ENCODE measurements at regions not wholly inside any gene's neighbourhood (a gene's known extent, or its start where the extent isn't known, plus 50 kb on each side); places are given as distances from the start of the nearest gene placed in this dataset.
"Not testable (repeated sequence)": the region's sequence is repeated elsewhere in the genome, so short reads cannot be mapped to it uniquely, and the experiment has no call there.

GRCh38 chr3:18625085-18625484 lies 199.9 kb upstream of the SATB1 start:
- DNase-seq (ENCODE audit: low read depth) = no peak

GRCh38 chr3:18623220-18623619 lies 198.1 kb upstream of the SATB1 start:
- DNase-seq (ENCODE audit: low read depth) = no peak

- DNase-seq (ENCODE audit: low read depth) = no peak
Observed at GRCh38 chr3:18618723-18619122, 193.6 kb upstream of the SATB1 start.

GRCh38 chr3:18611991-18612390 lies 186.9 kb upstream of the SATB1 start:
- no peak for DNase-seq (ENCODE audit: low read depth)

GRCh38 chr3:18609187-18609586 lies 184.0 kb upstream of the SATB1 start:
- no peak for DNase-seq (ENCODE audit: low read depth)

- DNase-seq (ENCODE audit: low read depth) = no peak
Observed at GRCh38 chr3:18597919-18598318, 172.8 kb upstream of the SATB1 start.

GRCh38 chr3:18593231-18593630 lies 168.1 kb upstream of the SATB1 start:
- DNase-seq (ENCODE audit: low read depth) = no peak

GRCh38 chr3:18591120-18591519 lies 166.0 kb upstream of the SATB1 start:
- DNase-seq (ENCODE audit: low read depth) = no peak

- DNase-seq (ENCODE audit: low read depth) = peak; percentile 29
Observed at GRCh38 chr3:18586076-18586475, 160.9 kb upstream of the SATB1 start.

- no peak for DNase-seq (ENCODE audit: low read depth)
Observed at GRCh38 chr3:18585004-18585968, 160.1 kb upstream of the SATB1 start.

- DNase-seq (ENCODE audit: low read depth) = no peak
Observed at GRCh38 chr3:18580268-18580667, 155.1 kb upstream of the SATB1 start.

GRCh38 chr3:18579661-18580060 lies 154.5 kb upstream of the SATB1 start:
- DNase-seq (ENCODE audit: low read depth) = no peak

- DNase-seq (ENCODE audit: low read depth) = no peak
Observed at GRCh38 chr3:18575573-18575972, 150.4 kb upstream of the SATB1 start.

GRCh38 chr3:18572809-18573208 lies 147.7 kb upstream of the SATB1 start:
- DNase-seq (ENCODE audit: low read depth) = no peak

GRCh38 chr3:18567293-18567692 lies 142.2 kb upstream of the SATB1 start:
- DNase-seq (ENCODE audit: low read depth) = no peak

GRCh38 chr3:18562364-18563154 lies 137.4 kb upstream of the SATB1 start:
- no peak for DNase-seq (ENCODE audit: low read depth)

- DNase-seq (ENCODE audit: low read depth) = peak; percentile 36
Observed at GRCh38 chr3:18559331-18559842, 134.2 kb upstream of the SATB1 start.

GRCh38 chr3:18558507-18558906 lies 133.4 kb upstream of the SATB1 start:
- no peak for DNase-seq (ENCODE audit: low read depth)

- no peak for DNase-seq (ENCODE audit: low read depth)
Observed at GRCh38 chr3:18557216-18557615, 132.1 kb upstream of the SATB1 start.

GRCh38 chr3:18556503-18557135 lies 131.5 kb upstream of the SATB1 start:
- peak; percentile 2 for DNase-seq (ENCODE audit: low read depth)

- DNase-seq (ENCODE audit: low read depth) = no peak
Observed at GRCh38 chr3:18556001-18556408, 130.9 kb upstream of the SATB1 start.

- DNase-seq (ENCODE audit: low read depth) = not testable (repeated sequence)
Observed at GRCh38 chr3:18552579-18553105, 127.5 kb upstream of the SATB1 start.

Measured in ELR (cell line).